H1 (cell line): ENCODE measurements at regions not wholly inside any gene's neighbourhood (a gene's known extent, or its start where the extent isn't known, plus 50 kb on each side); places are given as distances from the start of the nearest gene placed in this dataset.

Experiments
- CTCF ChIA-PET: fragments of 300-600 bp; sonication (Branson Sonifier 250); formaldehyde crosslinking; loops from one replicate; lab custom pipeline; 2021; ENCODE audit not compliant: partially characterized antibody; lab: Charles Lee
- POLR2A ChIA-PET: fragments of 300-600 bp; sonication (Branson Sonifier 250); formaldehyde crosslinking; loops from one replicate; lab custom pipeline; 2021; ENCODE audit warnings: inconsistent platforms; ENCODE audit not compliant: partially characterized antibody; lab: Charles Lee
- DNase-seq, 2 experiments: peaks; one replicate each; pipeline versions ENCODE4 v3.0.0 to v3.0.0-alpha.2; 2010 to 2022; ENCODE audit warnings: low spot score in 2 of 2, low read depth in 1 of 2, mixed read lengths in 1 of 2
- FAIRE-seq: peaks from 2 replicates; lab custom pipeline; 2011; peaks lifted over from hg19 to GRCh38; lab: Jason Lieb, UNC
- H2AFZ ChIP-seq: 2 replicates; pipeline ENCODE4 v1.8.1; 2012; ENCODE audit warnings: low read length, inconsistent platforms
- H2AK5ac ChIP-seq: 2 replicates; pipeline ENCODE4 v1.6.1; 2013; ENCODE audit warnings: low read depth, low read length
- H2BK120ac ChIP-seq: replicated peaks from 2 replicates; pipeline ENCODE3; 2013; ENCODE audit warnings: low read depth, low read length, inconsistent platforms
- H2BK12ac ChIP-seq: 2 replicates; pipeline ENCODE4 v1.6.1; 2013; ENCODE audit warnings: low read depth, low read length
- H2BK15ac ChIP-seq: 2 replicates; pipeline ENCODE4 v1.6.1; 2013; ENCODE audit warnings: low read length
- H2BK20ac ChIP-seq: 2 replicates; pipeline ENCODE4 v1.6.1; 2013; ENCODE audit warnings: low read length
- H2BK5ac ChIP-seq: 2 replicates; pipeline ENCODE4 v1.6.1; 2013; ENCODE audit warnings: low read depth, low read length
- H3K14ac ChIP-seq: 2 replicates; pipeline ENCODE4 v1.6.1; 2013; ENCODE audit warnings: inconsistent platforms; ENCODE audit not compliant: insufficient read length
- H3K18ac ChIP-seq: 2 replicates; pipeline ENCODE4 v1.6.1; 2013; ENCODE audit warnings: low read length; ENCODE audit errors: extremely low read depth
- H3K23ac ChIP-seq: 2 replicates; pipeline ENCODE4 v1.6.1; 2013; ENCODE audit warnings: inconsistent platforms; ENCODE audit not compliant: insufficient read length
- H3K23me2 ChIP-seq: 2 replicates; pipeline ENCODE4 v1.6.1; 2013; ENCODE audit warnings: low read depth, low read length
- H3K27ac ChIP-seq: 2 replicates; pipeline ENCODE4 v1.6.1; 2011; ENCODE audit warnings: low read depth, low read length, inconsistent platforms
- H3K27me3 ChIP-seq, 4 experiments: replicated peaks in 1 of 4; 1 replicate in 1 of 4; 2 replicates in 3 of 4; pipeline versions ENCODE4 v1.6.1 to v1.8.1; 2011 to 2013; ENCODE audit warnings: low read length in 3 of 4, mild to moderate bottlenecking in 3 of 4, inconsistent platforms in 2 of 4, mixed read lengths in 2 of 4, moderate library complexity in 1 of 4; ENCODE audit not compliant: control insufficient read depth in 3 of 4, insufficient read depth in 3 of 4; ENCODE audit errors: extremely low read depth in 1 of 4
- H3K36me3 ChIP-seq, 4 experiments: 2 replicates each; pipeline versions ENCODE4 v1.6.1 to v1.8.1; 2011 to 2013; ENCODE audit warnings: mild to moderate bottlenecking in 4 of 4, low read length in 3 of 4, moderate library complexity in 2 of 4, control low read depth in 1 of 4, inconsistent platforms in 1 of 4; ENCODE audit not compliant: insufficient read depth in 4 of 4, control insufficient read depth in 2 of 4
- H3K4ac ChIP-seq: replicated peaks from 2 replicates; pipeline ENCODE3; 2013; ENCODE audit warnings: low read length, low read depth, mixed read lengths, inconsistent platforms; ENCODE audit not compliant: insufficient read length
- H3K4me1 ChIP-seq, 4 experiments: replicated peaks in 1 of 4; 1 replicate in 1 of 4; 2 replicates in 3 of 4; pipeline versions ENCODE4 v1.6.1 to v1.8.1; 2011 to 2013; ENCODE audit warnings: low read length in 3 of 4, inconsistent platforms in 2 of 4, mixed read lengths in 1 of 4; ENCODE audit not compliant: insufficient read depth in 4 of 4, control insufficient read depth in 3 of 4
- H3K4me2 ChIP-seq, 2 experiments: 2 replicates each; pipeline versions ENCODE4 v1.6.1 to v1.8.1; 2011 to 2013; ENCODE audit warnings: low read depth in 2 of 2, low read length in 2 of 2, control low read depth in 1 of 2, inconsistent platforms in 1 of 2, mild to moderate bottlenecking in 1 of 2; ENCODE audit not compliant: insufficient read depth in 1 of 2
- H3K4me3 ChIP-seq, 4 experiments: fragments of 200-600, 300-600 bp in 1 of 4; sonication (generic), shearing (Covaris generic), sonication (Bioruptor Twin) in 1 of 4; 2 replicates each; pipeline versions ENCODE4 v1.5.1 to v1.8.1; 2011 to 2016; ENCODE audit warnings: low read length in 4 of 4, low read depth in 3 of 4, control low read depth in 2 of 4, inconsistent platforms in 2 of 4, mild to moderate bottlenecking in 2 of 4, mixed read lengths in 1 of 4, moderate library complexity in 1 of 4; ENCODE audit not compliant: insufficient read depth in 2 of 4; ENCODE audit errors: extremely low read depth in 1 of 4
- H3K56ac ChIP-seq: replicated peaks from 2 replicates; pipeline ENCODE3; 2013; ENCODE audit warnings: low read depth, mild to moderate bottlenecking, mixed read lengths, low read length, inconsistent platforms; ENCODE audit not compliant: insufficient read length
- H3K79me1 ChIP-seq: 2 replicates; pipeline ENCODE4 v1.6.1; 2013; ENCODE audit warnings: low read depth, low read length, control low read depth
- H3K79me2 ChIP-seq, 2 experiments: 2 replicates each; pipeline versions ENCODE4 v1.6.1 to v1.8.1; 2012 to 2013; ENCODE audit warnings: low read length in 2 of 2, mild to moderate bottlenecking in 2 of 2, inconsistent platforms in 1 of 2; ENCODE audit not compliant: insufficient read depth in 2 of 2, control insufficient read depth in 1 of 2
- H3K9ac ChIP-seq, 4 experiments: replicated peaks in 1 of 4; 1 replicate in 1 of 4; 2 replicates in 3 of 4; pipeline versions ENCODE4 v1.6.1 to v1.8.1; 2011 to 2013; ENCODE audit warnings: low read depth in 3 of 4, low read length in 3 of 4, control low read depth in 2 of 4, mild to moderate bottlenecking in 2 of 4, moderate library complexity in 2 of 4, inconsistent platforms in 1 of 4; ENCODE audit errors: extremely low read depth in 1 of 4
- H3K9me3 ChIP-seq, 2 experiments: 2 replicates each; pipeline versions ENCODE4 v1.6.1 to v1.8.1; 2012 to 2013; ENCODE audit warnings: mild to moderate bottlenecking in 2 of 2, moderate library complexity in 2 of 2, control low read depth in 1 of 2, inconsistent platforms in 1 of 2, low read depth in 1 of 2, low read length in 1 of 2, mixed read lengths in 1 of 2; ENCODE audit not compliant: insufficient read depth in 2 of 2
- H4K20me1 ChIP-seq, 2 experiments: replicated peaks in 1 of 2; 2 replicates each; pipeline versions ENCODE3 to v1.8.1; 2011 to 2013; ENCODE audit warnings: inconsistent platforms in 2 of 2, low read length in 2 of 2, mild to moderate bottlenecking in 1 of 2; ENCODE audit not compliant: insufficient read depth in 2 of 2, control insufficient read depth in 1 of 2
- H4K5ac ChIP-seq: 2 replicates; pipeline ENCODE4 v1.6.1; 2013; ENCODE audit warnings: low read length, low read depth, mixed read lengths, inconsistent platforms; ENCODE audit not compliant: insufficient read length
- H4K8ac ChIP-seq: 2 replicates; pipeline ENCODE4 v1.8.0; 2013; ENCODE audit warnings: mild to moderate bottlenecking, moderate library complexity, low read length, inconsistent platforms; ENCODE audit not compliant: insufficient read depth; ENCODE audit errors: extremely low read depth
- H4K91ac ChIP-seq: replicated peaks from 2 replicates; pipeline ENCODE3; 2013; ENCODE audit warnings: low read length, mixed read lengths, inconsistent platforms; ENCODE audit not compliant: insufficient read length
- CHD1 ChIP-seq: IDR thresholded peaks from 2 replicates; pipeline ENCODE4 v1.6.1; 2012; ENCODE audit warnings: low read depth, low read length, improper control_type of control experiment
- CREB1 ChIP-seq: IDR thresholded peaks from 2 replicates; pipeline ENCODE4 v1.6.1; 2012; ENCODE audit warnings: inconsistent platforms
- E2F6 ChIP-seq: IDR thresholded peaks from 2 replicates; pipeline ENCODE4 v1.6.1; 2012; ENCODE audit warnings: inconsistent platforms
- FOSL1 ChIP-seq: IDR thresholded peaks from 2 replicates; pipeline ENCODE4 v1.6.1; 2011; ENCODE audit warnings: mild to moderate bottlenecking, low read depth, low read length, moderate library complexity; ENCODE audit not compliant: insufficient read depth
- GABPA ChIP-seq: IDR thresholded peaks from 2 replicates; pipeline ENCODE4 v1.6.1; 2011; ENCODE audit warnings: mild to moderate bottlenecking, low read length, moderate library complexity, borderline replicate concordance; ENCODE audit not compliant: insufficient read depth
- JUN ChIP-seq: IDR thresholded peaks from 2 replicates; pipeline ENCODE4 v1.6.1; 2011; ENCODE audit warnings: low read depth, mild to moderate bottlenecking, improper control_type of control experiment, low read length
- SAP30 ChIP-seq: fragments of 300-600 bp; sonication (generic); IDR thresholded peaks from 2 replicates; pipeline ENCODE4 v1.7.1; 2012; ENCODE audit warnings: low read length, moderate library complexity, mild to moderate bottlenecking, inconsistent platforms; ENCODE audit not compliant: insufficient read depth, insufficient replicate concordance
- SIN3A ChIP-seq, 2 experiments: IDR thresholded peaks in 1 of 2; conservative IDR thresholded peaks in 1 of 2; 2 replicates each; pipeline ENCODE4 v1.6.1; 2011 to 2012; ENCODE audit warnings: low read length in 2 of 2, improper control_type of control experiment in 1 of 2, low read depth in 1 of 2, mild to moderate bottlenecking in 1 of 2
- SRF ChIP-seq: IDR thresholded peaks from 2 replicates; pipeline ENCODE4 v1.6.1; 2011; ENCODE audit warnings: mild to moderate bottlenecking, low read depth, low read length, moderate library complexity
- TBP ChIP-seq: IDR thresholded peaks from 2 replicates; pipeline ENCODE4 v1.6.1; 2011; ENCODE audit warnings: low read depth, low read length, improper control_type of control experiment
- USF2 ChIP-seq: IDR thresholded peaks from 2 replicates; pipeline ENCODE4 v1.6.1; 2011; ENCODE audit warnings: low read length, improper control_type of control experiment
- WGBS, 2 experiments: shearing (Covaris generic) in 1 of 2; methylation state at CpG; one replicate each; pipeline versions ENCODE4 v1.1.6 to v1.1.7; 2013 to 2015; ENCODE audit warnings: low lambda C conversion rate in 2 of 2, mixed read lengths in 2 of 2, inconsistent platforms in 1 of 2, low coverage in 1 of 2, missing lambda C conversion rate in 1 of 2; ENCODE audit not compliant: insufficient replicate concordance in 2 of 2, insufficient coverage in 1 of 2, insufficient read length in 1 of 2; ENCODE audit errors: extremely low coverage in 1 of 2, missing lambda C conversion rate in 1 of 2; 5-methylcytosine and 5-hydroxymethylcytosine counted together

GRCh38 chr2:123563515-123563914 lies 461.6 kb upstream of the CNTNAP5 start:
- H3K9me3 ChIP-seq, result no peaks in the 10 kb centered on the region
- no peak overlapping the region for H2BK5ac ChIP-seq
- no peak overlapping the region for H3K4ac ChIP-seq
- H3K27me3 ChIP-seq, result no peaks in the 10 kb centered on the region
- no peak overlapping the region for H3K27ac ChIP-seq
- no peak overlapping the region for H4K8ac ChIP-seq
- no peak overlapping the region for H4K91ac ChIP-seq
- no peak overlapping the region for H3K23ac ChIP-seq
- no peak overlapping the region for H3K18ac ChIP-seq
- no peak overlapping the region for H2BK12ac ChIP-seq
- no peaks in the 10 kb centered on the region for H3K23me2 ChIP-seq
- no peak overlapping the region for H2AFZ ChIP-seq
- ChIA-PET CTCF (no interaction called here), POLR2A (no interaction called here)
- DNase-seq (no peak), FAIRE-seq (no peak)
- no peak overlapping the region for H3K4me2 ChIP-seq
- 87% methylated on average over 2 of the region's 2 CpGs; no CpG with 5 or more reads in 1 of the 2 experiments for WGBS, 2 experiments
- no peak overlapping the region for H2BK120ac ChIP-seq
- H4K20me1 ChIP-seq, result no peaks in the 10 kb centered on the region
- H2BK20ac ChIP-seq, result no peak overlapping the region
- no peak overlapping the region for H2BK15ac ChIP-seq
- no peaks in the 10 kb centered on the region for H3K79me1 ChIP-seq
- H2AK5ac ChIP-seq, result no peak overlapping the region
- H3K56ac ChIP-seq, result no peak overlapping the region
- no peaks in the 10 kb centered on the region for H3K79me2 ChIP-seq
- H3K9ac ChIP-seq, result no peak overlapping the region
- no peaks in the 10 kb centered on the region for H3K36me3 ChIP-seq
- no peak overlapping the region for H3K4me3 ChIP-seq
- no peak overlapping the region for H3K14ac ChIP-seq
- no peaks in the 10 kb centered on the region for H3K4me1 ChIP-seq
- H4K5ac ChIP-seq, result no peak overlapping the region
- TF ChIP-seq SAP30, result no peak
- TF ChIP-seq CHD1, result no peak
- TF ChIP-seq FOSL1, result no peak
- TF ChIP-seq CREB1, result no peak
- no peak for TF ChIP-seq SIN3A (conservative IDR thresholded peaks at IDR 0.05 in 1 of 2, IDR thresholded peaks at IDR 0.05 in 1 of 2; ENCODE audit: low read depth in 1 of 2, low read length in 2 of 2)
- no peak for TF ChIP-seq E2F6
- TF ChIP-seq SRF, result no peak
- no peak for TF ChIP-seq TBP
- no peak for TF ChIP-seq JUN
- TF ChIP-seq GABPA, result no peak
- no peak for TF ChIP-seq USF2
